ENCODE measurements at regions not wholly inside any gene's neighbourhood (a gene's known extent, or its start where the extent isn't known, plus 50 kb on each side); places are given as distances from the start of the nearest gene placed in this dataset.
"Not testable (repeated sequence)": the region's sequence is repeated elsewhere in the genome, so short reads cannot be mapped to it uniquely, and the experiment has no call there.

GRCh38 chr3:125762601-125763000 lies 167.3 kb upstream of the OSBPL11 start:
- H3K9me3 ChIP-seq (ENCODE audit: control insufficient read depth in 5 of 5, low read length in 5 of 5); H3K9ac ChIP-seq (ENCODE audit: low read length in 5 of 5); H3K4me3 ChIP-seq (ENCODE audit: low read depth in 1 of 5, low read length in 5 of 5); H3K36me3 ChIP-seq (ENCODE audit: control insufficient read depth in 5 of 5, insufficient read depth in 5 of 5, low read length in 5 of 5); H3K27me3 ChIP-seq (ENCODE audit: control insufficient read depth in 5 of 5, insufficient read depth in 4 of 5, low read length in 5 of 5); H3K27ac ChIP-seq (ENCODE audit: low read depth, low read length); H3K4me1 ChIP-seq (ENCODE audit: control insufficient read depth in 5 of 5, insufficient read depth in 5 of 5, low read length in 5 of 5): not testable (repeated sequence)

GRCh38 chr3:125766285-125766826 lies 171.1 kb upstream of the OSBPL11 start:
- H3K27ac ChIP-seq (ENCODE audit: low read depth, low read length); H3K36me3 ChIP-seq (ENCODE audit: control insufficient read depth in 5 of 5, insufficient read depth in 5 of 5, low read length in 5 of 5); H3K9me3 ChIP-seq (ENCODE audit: control insufficient read depth in 5 of 5, low read length in 5 of 5); H3K27me3 ChIP-seq (ENCODE audit: control insufficient read depth in 5 of 5, insufficient read depth in 4 of 5, low read length in 5 of 5); H3K4me1 ChIP-seq (ENCODE audit: control insufficient read depth in 5 of 5, insufficient read depth in 5 of 5, low read length in 5 of 5): not testable (repeated sequence)
- peak overlapping the region in 1 of 5 donors; percentile 25 for H3K9ac ChIP-seq (ENCODE audit: low read length in 5 of 5)
- H3K4me3 ChIP-seq (ENCODE audit: low read depth in 1 of 5, low read length in 5 of 5), result peak overlapping the region in 4 of 5 donors; percentile 48 to 67 (median 59)

- H3K27me3 ChIP-seq (ENCODE audit: control insufficient read depth in 5 of 5, insufficient read depth in 4 of 5, low read length in 5 of 5); H3K9ac ChIP-seq (ENCODE audit: low read length in 5 of 5); H3K9me3 ChIP-seq (ENCODE audit: control insufficient read depth in 5 of 5, low read length in 5 of 5); H3K4me1 ChIP-seq (ENCODE audit: control insufficient read depth in 5 of 5, insufficient read depth in 5 of 5, low read length in 5 of 5); H3K27ac ChIP-seq (ENCODE audit: low read depth, low read length); H3K36me3 ChIP-seq (ENCODE audit: control insufficient read depth in 5 of 5, insufficient read depth in 5 of 5, low read length in 5 of 5): not testable (repeated sequence)
- peak overlapping the region in 1 of 5 donors; percentile 64 for H3K4me3 ChIP-seq (ENCODE audit: low read depth in 1 of 5, low read length in 5 of 5)
These were observed 171.6 kb upstream of the OSBPL11 start for GRCh38 chr3:125766931-125767330.

GRCh38 chr3:125767641-125768040 lies 172.3 kb upstream of the OSBPL11 start:
- Histone ChIP-seq H3K9me3 (ENCODE audit: control insufficient read depth in 5 of 5, low read length in 5 of 5) (no peaks in the 10 kb centered on the region), H3K9ac (ENCODE audit: low read length in 5 of 5) (no peak overlapping the region), H3K4me3 (ENCODE audit: low read depth in 1 of 5, low read length in 5 of 5) (no peak overlapping the region), H3K27ac (ENCODE audit: low read depth, low read length) (no peak overlapping the region), H3K36me3 (ENCODE audit: control insufficient read depth in 5 of 5, insufficient read depth in 5 of 5, low read length in 5 of 5) (no peaks in the 10 kb centered on the region), H3K4me1 (ENCODE audit: control insufficient read depth in 5 of 5, insufficient read depth in 5 of 5, low read length in 5 of 5) (peaks cover 0 to 4% (median 0%) of the 10 kb centered on the region in 5 donors), H3K27me3 (ENCODE audit: control insufficient read depth in 5 of 5, insufficient read depth in 4 of 5, low read length in 5 of 5) (peaks cover 0 to 6% (median 0%) of the 10 kb centered on the region in 5 donors)

GRCh38 chr3:125768821-125769220 lies 173.5 kb upstream of the OSBPL11 start:
- not testable (repeated sequence) for H3K9ac ChIP-seq (ENCODE audit: low read length in 5 of 5); H3K27me3 ChIP-seq (ENCODE audit: control insufficient read depth in 5 of 5, insufficient read depth in 4 of 5, low read length in 5 of 5); H3K4me1 ChIP-seq (ENCODE audit: control insufficient read depth in 5 of 5, insufficient read depth in 5 of 5, low read length in 5 of 5); H3K36me3 ChIP-seq (ENCODE audit: control insufficient read depth in 5 of 5, insufficient read depth in 5 of 5, low read length in 5 of 5); H3K9me3 ChIP-seq (ENCODE audit: control insufficient read depth in 5 of 5, low read length in 5 of 5); H3K4me3 ChIP-seq (ENCODE audit: low read depth in 1 of 5, low read length in 5 of 5); H3K27ac ChIP-seq (ENCODE audit: low read depth, low read length)

GRCh38 chr3:125771506-125771905 lies 176.2 kb upstream of the OSBPL11 start:
- H3K27me3 ChIP-seq (ENCODE audit: control insufficient read depth in 5 of 5, insufficient read depth in 4 of 5, low read length in 5 of 5); H3K36me3 ChIP-seq (ENCODE audit: control insufficient read depth in 5 of 5, insufficient read depth in 5 of 5, low read length in 5 of 5); H3K27ac ChIP-seq (ENCODE audit: low read depth, low read length); H3K4me3 ChIP-seq (ENCODE audit: low read depth in 1 of 5, low read length in 5 of 5); H3K9me3 ChIP-seq (ENCODE audit: control insufficient read depth in 5 of 5, low read length in 5 of 5); H3K4me1 ChIP-seq (ENCODE audit: control insufficient read depth in 5 of 5, insufficient read depth in 5 of 5, low read length in 5 of 5); H3K9ac ChIP-seq (ENCODE audit: low read length in 5 of 5): not testable (repeated sequence)

- not testable (repeated sequence) for H3K9ac ChIP-seq (ENCODE audit: low read length in 5 of 5); H3K4me3 ChIP-seq (ENCODE audit: low read depth in 1 of 5, low read length in 5 of 5); H3K4me1 ChIP-seq (ENCODE audit: control insufficient read depth in 5 of 5, insufficient read depth in 5 of 5, low read length in 5 of 5); H3K9me3 ChIP-seq (ENCODE audit: control insufficient read depth in 5 of 5, low read length in 5 of 5); H3K27me3 ChIP-seq (ENCODE audit: control insufficient read depth in 5 of 5, insufficient read depth in 4 of 5, low read length in 5 of 5); H3K36me3 ChIP-seq (ENCODE audit: control insufficient read depth in 5 of 5, insufficient read depth in 5 of 5, low read length in 5 of 5); H3K27ac ChIP-seq (ENCODE audit: low read depth, low read length)
These were observed 179.2 kb upstream of the OSBPL11 start for GRCh38 chr3:125774433-125775034.

- H3K27me3 ChIP-seq (ENCODE audit: control insufficient read depth in 5 of 5, insufficient read depth in 4 of 5, low read length in 5 of 5); H3K27ac ChIP-seq (ENCODE audit: low read depth, low read length); H3K4me1 ChIP-seq (ENCODE audit: control insufficient read depth in 5 of 5, insufficient read depth in 5 of 5, low read length in 5 of 5); H3K9ac ChIP-seq (ENCODE audit: low read length in 5 of 5); H3K4me3 ChIP-seq (ENCODE audit: low read depth in 1 of 5, low read length in 5 of 5); H3K9me3 ChIP-seq (ENCODE audit: control insufficient read depth in 5 of 5, low read length in 5 of 5); H3K36me3 ChIP-seq (ENCODE audit: control insufficient read depth in 5 of 5, insufficient read depth in 5 of 5, low read length in 5 of 5): not testable (repeated sequence)
These were observed 179.8 kb upstream of the OSBPL11 start for GRCh38 chr3:125775106-125775505.

- not testable (repeated sequence) for H3K36me3 ChIP-seq (ENCODE audit: control insufficient read depth in 5 of 5, insufficient read depth in 5 of 5, low read length in 5 of 5); H3K4me3 ChIP-seq (ENCODE audit: low read depth in 1 of 5, low read length in 5 of 5); H3K27ac ChIP-seq (ENCODE audit: low read depth, low read length); H3K4me1 ChIP-seq (ENCODE audit: control insufficient read depth in 5 of 5, insufficient read depth in 5 of 5, low read length in 5 of 5); H3K9me3 ChIP-seq (ENCODE audit: control insufficient read depth in 5 of 5, low read length in 5 of 5); H3K27me3 ChIP-seq (ENCODE audit: control insufficient read depth in 5 of 5, insufficient read depth in 4 of 5, low read length in 5 of 5); H3K9ac ChIP-seq (ENCODE audit: low read length in 5 of 5)
These were observed 180.5 kb upstream of the OSBPL11 start for GRCh38 chr3:125775606-125776294.

- H3K4me1 ChIP-seq (ENCODE audit: control insufficient read depth in 5 of 5, insufficient read depth in 5 of 5, low read length in 5 of 5); H3K27me3 ChIP-seq (ENCODE audit: control insufficient read depth in 5 of 5, insufficient read depth in 4 of 5, low read length in 5 of 5); H3K9ac ChIP-seq (ENCODE audit: low read length in 5 of 5); H3K9me3 ChIP-seq (ENCODE audit: control insufficient read depth in 5 of 5, low read length in 5 of 5); H3K27ac ChIP-seq (ENCODE audit: low read depth, low read length); H3K4me3 ChIP-seq (ENCODE audit: low read depth in 1 of 5, low read length in 5 of 5); H3K36me3 ChIP-seq (ENCODE audit: control insufficient read depth in 5 of 5, insufficient read depth in 5 of 5, low read length in 5 of 5): not testable (repeated sequence)
These were observed 184.0 kb upstream of the OSBPL11 start for GRCh38 chr3:125779276-125779675.
